IMR-90 (cell line): ENCODE measurements at regions not wholly inside any gene's neighbourhood (a gene's known extent, or its start where the extent isn't known, plus 50 kb on each side); places are given as distances from the start of the nearest gene placed in this dataset.

Source experiments
- ATAC-seq: fragments of 200-7000 bp; cut with Tn5 transposase; 2 replicates; pipeline ENCODE4 v1.9.1; 2020; ENCODE audit warnings: low read depth, mild to moderate bottlenecking, moderate library complexity
- BruUV-seq: library from RNA; stranded (reverse); fragments of 400-500 nt; replicated peaks from 2 replicates; lab custom pipeline; 2021; lab: Mats Ljungman, UMichigan
- CTCF ChIA-PET: fragments of 300-600 bp; formaldehyde crosslinking; extraction: SDS; loops from one replicate; lab custom pipeline; 2021; ENCODE audit warnings: antibody characterized with exemption; lab: Yijun Ruan, JAX
- POLR2A ChIA-PET: fragments of 300-600 bp; sonication (Branson Sonifier 250); formaldehyde crosslinking; loops from one replicate; lab custom pipeline; 2022; ENCODE audit warnings: antibody characterized with exemption; ENCODE audit not compliant: unreplicated experiment; lab: Charles Lee
- DNase-seq: peaks from one replicate; pipeline ENCODE4 v3.0.0; 2013
- H2AFZ ChIP-seq: replicated peaks from 2 replicates; pipeline ENCODE3; 2013; ENCODE audit warnings: low read length, mild to moderate bottlenecking; ENCODE audit not compliant: poor library complexity
- H2AK5ac ChIP-seq: 2 replicates; pipeline ENCODE4 v1.6.1; 2013; ENCODE audit warnings: low read depth, low read length, inconsistent platforms
- H2AK9ac ChIP-seq: replicated peaks from 2 replicates; pipeline ENCODE3; 2013; ENCODE audit warnings: mild to moderate bottlenecking, low read depth, low read length, moderate library complexity; ENCODE audit not compliant: poor library complexity
- H2BK120ac ChIP-seq: 2 replicates; pipeline ENCODE4 v1.6.1; 2013; ENCODE audit warnings: low read depth, low read length, inconsistent platforms
- H2BK15ac ChIP-seq: 3 replicates; pipeline ENCODE4 v1.6.1; 2013; ENCODE audit warnings: low read depth, low read length, inconsistent platforms
- H2BK20ac ChIP-seq: 2 replicates; pipeline ENCODE4 v1.6.1; 2013; ENCODE audit warnings: low read depth, mild to moderate bottlenecking, inconsistent platforms, low read length, moderate library complexity
- H2BK5ac ChIP-seq: 2 replicates; pipeline ENCODE4 v1.6.1; 2013; ENCODE audit warnings: mild to moderate bottlenecking, low read depth, low read length, inconsistent platforms; ENCODE audit not compliant: poor library complexity, severe bottlenecking
- H3K14ac ChIP-seq: replicated peaks from 2 replicates; pipeline ENCODE4 v1.6.1; 2013; ENCODE audit warnings: low read depth, low read length, inconsistent platforms
- H3K18ac ChIP-seq: 2 replicates; pipeline ENCODE4 v1.6.1; 2013; ENCODE audit warnings: low read depth, low read length, control low read depth
- H3K23ac ChIP-seq: 2 replicates; pipeline ENCODE4 v1.6.1; 2013; ENCODE audit warnings: low read depth, low read length, inconsistent platforms
- H3K27ac ChIP-seq: 2 replicates; pipeline ENCODE4 v1.5.1; 2013; ENCODE audit warnings: mild to moderate bottlenecking, control low read depth, low read length; ENCODE audit not compliant: insufficient read depth
- H3K27me3 ChIP-seq: 2 replicates; pipeline ENCODE4 v1.6.1; 2013; ENCODE audit warnings: low read length; ENCODE audit not compliant: control insufficient read depth, insufficient read depth
- H3K36me3 ChIP-seq: 2 replicates; pipeline ENCODE4 v1.6.1; 2013; ENCODE audit warnings: low read length, mixed read lengths; ENCODE audit not compliant: control insufficient read depth, insufficient read depth
- H3K4ac ChIP-seq: 2 replicates; pipeline ENCODE4 v1.6.1; 2013; ENCODE audit warnings: low read depth, low read length, inconsistent platforms
- H3K4me1 ChIP-seq: 2 replicates; pipeline ENCODE4 v1.6.1; 2013; ENCODE audit warnings: low read length, mixed read lengths; ENCODE audit not compliant: control insufficient read depth, insufficient read depth
- H3K4me2 ChIP-seq: 2 replicates; pipeline ENCODE4 v1.6.1; 2013; ENCODE audit warnings: low read depth, mild to moderate bottlenecking, control low read depth, low read length, moderate library complexity
- H3K4me3 ChIP-seq: 2 replicates; pipeline ENCODE4 v1.5.1; 2013; ENCODE audit warnings: low read depth, mild to moderate bottlenecking, control low read depth, low read length, moderate library complexity; ENCODE audit not compliant: insufficient read depth
- H3K56ac ChIP-seq: 2 replicates; pipeline ENCODE4 v1.6.1; 2013; ENCODE audit warnings: low read length, inconsistent platforms; ENCODE audit not compliant: insufficient read depth; ENCODE audit errors: extremely low read depth
- H3K79me1 ChIP-seq, 2 experiments: 2 replicates each; pipeline ENCODE4 v1.6.1; 2013; ENCODE audit warnings: low read length in 2 of 2, inconsistent platforms in 1 of 2, low read depth in 1 of 2
- H3K9ac ChIP-seq: 2 replicates; pipeline ENCODE4 v1.6.1; 2013; ENCODE audit warnings: low read depth, low read length, control low read depth
- H3K9me1 ChIP-seq: 2 replicates; pipeline ENCODE4 v1.6.1; 2013; ENCODE audit warnings: low read length, inconsistent platforms; ENCODE audit not compliant: insufficient read depth
- H3K9me3 ChIP-seq: 2 replicates; pipeline ENCODE4 v1.6.1; 2013; ENCODE audit warnings: low read length; ENCODE audit not compliant: control insufficient read depth, insufficient read depth
- H4K20me1 ChIP-seq: 2 replicates; pipeline ENCODE4 v1.6.1; 2013; ENCODE audit warnings: low read length, inconsistent platforms; ENCODE audit not compliant: insufficient read depth
- H4K5ac ChIP-seq: 2 replicates; pipeline ENCODE4 v1.6.1; 2013; ENCODE audit warnings: mild to moderate bottlenecking, low read depth, low read length, control low read depth
- H4K8ac ChIP-seq, 2 experiments: 2 replicates each; pipeline ENCODE4 v1.6.1; 2013; ENCODE audit warnings: low read depth in 2 of 2, low read length in 2 of 2, control low read depth in 1 of 2, inconsistent platforms in 1 of 2
- H4K91ac ChIP-seq: 2 replicates; pipeline ENCODE4 v1.6.1; 2013; ENCODE audit warnings: low read depth, low read length, inconsistent platforms; ENCODE audit not compliant: insufficient read depth
- CHD1 ChIP-seq: IDR thresholded peaks from 2 replicates; pipeline ENCODE4 v1.6.1; 2012; ENCODE audit warnings: low read depth, low read length, improper control_type of control experiment
- FOS ChIP-seq: fragments of 150-350 bp; IDR thresholded peaks from 2 replicates; pipeline ENCODE4 v1.6.1; 2016; ENCODE audit warnings: low read depth, low read length
- MAFK ChIP-seq: IDR thresholded peaks from 2 replicates; pipeline ENCODE4 v1.6.1; 2012; ENCODE audit warnings: low read depth, low read length, improper control_type of control experiment
- MXI1 ChIP-seq: IDR thresholded peaks from 2 replicates; pipeline ENCODE4 v1.6.1; 2012; ENCODE audit warnings: low read depth, mild to moderate bottlenecking, low read length, moderate library complexity, borderline replicate concordance
- RCOR1 ChIP-seq: IDR thresholded peaks from 2 replicates; pipeline ENCODE4 v1.6.1; 2012; ENCODE audit warnings: mild to moderate bottlenecking, low read length, improper control_type of control experiment; ENCODE audit not compliant: insufficient replicate concordance
- WGBS, 2 experiments: methylation state at CpG; one replicate each; pipeline versions ENCODE4 v1.1.5 to v1.1.7; 2013; ENCODE audit warnings: missing lambda C conversion rate in 2 of 2; ENCODE audit not compliant: insufficient read length in 1 of 2; ENCODE audit errors: extremely low coverage in 2 of 2; 5-methylcytosine and 5-hydroxymethylcytosine counted together
- dilution Hi-C: fragments of 300-500 bp; cut with HindIII; formaldehyde crosslinking; loops from one replicate; pipeline ENCODE4 v1.14.3; 2018; ENCODE audit warnings: low sequenced_read_pairs; ENCODE audit not compliant: unreplicated experiment
- in situ Hi-C: fragments of 300-500 bp; cut with MboI; formaldehyde crosslinking; loops from 3 replicates; pipeline ENCODE4 v1.14.3; 2019; ENCODE audit warnings: low sequenced_read_pairs, inconsistent platforms, mixed read lengths
- intact Hi-C: fragments of 100-400 bp; cut with micrococcal nuclease; formaldehyde crosslinking; loops from 2 replicates; pipeline ENCODE4 v1.10.0; 2022

- no peak overlapping the region for H3K56ac ChIP-seq
- no peak overlapping the region for H2AFZ ChIP-seq
- no TSS peak for BruUV-seq
- DNase-seq = no peak
- no peak overlapping the region for H4K8ac ChIP-seq
- in situ Hi-C loops = loop anchor here (5.0 kb wide), 1 partner anchor 510 kb away; no protein-coding TSS in a partner anchor
- no peak overlapping the region for H3K9ac ChIP-seq
- H2BK5ac ChIP-seq = no peak overlapping the region
- TF ChIP-seq MXI1 (no peak), MAFK (no peak), FOS (no peak), RCOR1 (no peak), CHD1 (no peak)
- POLR2A ChIA-PET = no interaction called here
- no peak overlapping the region for H3K23ac ChIP-seq
- H3K27me3 ChIP-seq = peaks cover 28% of the 10 kb centered on the region
- intact Hi-C loops = loop anchor here (10.0 kb wide), 1 partner anchor 517 kb away; no protein-coding TSS in a partner anchor
- H4K91ac ChIP-seq = no peak overlapping the region
- H3K14ac ChIP-seq = no peak overlapping the region
- CTCF ChIA-PET = interaction anchor here (0.7 kb wide), 1 partner anchor 717 kb away, joined by 3 read pairs; no protein-coding TSS in a partner anchor
- no peak overlapping the region for H3K18ac ChIP-seq
- no peaks in the 10 kb centered on the region for H3K79me1 ChIP-seq
- no peak overlapping the region for H2BK120ac ChIP-seq
- dilution Hi-C loops = no loop called here
- H2AK5ac ChIP-seq = no peak overlapping the region
- H3K4me3 ChIP-seq = no peak overlapping the region
- no peak overlapping the region for H3K4ac ChIP-seq
- ATAC-seq = no peak
- H2AK9ac ChIP-seq = no peak overlapping the region
- no CpG with 5 or more reads among the region's 1 CpG for WGBS, 2 experiments
- H2BK20ac ChIP-seq = no peak overlapping the region
- H3K9me3 ChIP-seq = no peaks in the 10 kb centered on the region
- H3K36me3 ChIP-seq = no peaks in the 10 kb centered on the region
- no peak overlapping the region for H3K4me2 ChIP-seq
- H2BK15ac ChIP-seq = no peak overlapping the region
- H4K20me1 ChIP-seq = peaks cover 3% of the 10 kb centered on the region; the same call in 1 of the 2 replicates
- no peaks in the 10 kb centered on the region for H3K9me1 ChIP-seq
- no peak overlapping the region for H3K27ac ChIP-seq
- peaks cover 2% of the 10 kb centered on the region; the same call in 1 of the 2 replicates for H3K4me1 ChIP-seq
- H4K5ac ChIP-seq = no peak overlapping the region
Measured at GRCh38 chr13:76387566-76387965, 498.6 kb downstream of the KCTD12 start.
